HEK293T (cell line): ENCODE measurements at regions not wholly inside any gene's neighbourhood (a gene's known extent, or its start where the extent isn't known, plus 50 kb on each side); places are given as distances from the start of the nearest gene placed in this dataset.

Source experiments
- CTCF ChIA-PET: fragments of 350-600 bp; formaldehyde crosslinking; extraction: SDS; loops from one replicate; lab custom pipeline; 2021; ENCODE audit warnings: antibody characterized with exemption, inconsistent platforms; lab: Yijun Ruan, JAX
- POLR2A ChIA-PET: fragments of 350-600 bp; formaldehyde crosslinking; extraction: SDS; loops from one replicate; lab custom pipeline; 2020; ENCODE audit warnings: antibody characterized with exemption, inconsistent platforms; lab: Yijun Ruan, JAX
- DNase-seq: peaks from one replicate; pipeline ENCODE4 v3.0.0; 2012; ENCODE audit warnings: mixed read lengths; ENCODE audit errors: extremely low spot score
- ARNT ChIP-seq: fragments of 450-650 bp; IDR thresholded peaks from 2 replicates; pipeline ENCODE4 v1.6.1; 2017; ENCODE audit warnings: mild to moderate bottlenecking
- BHLHE40 ChIP-seq: fragments of 450-650 bp; IDR thresholded peaks from 2 replicates; pipeline ENCODE4 v1.6.1; 2016; ENCODE audit warnings: mild to moderate bottlenecking, moderate library complexity, borderline replicate concordance
- CTBP1 ChIP-seq: fragments of 450-650 bp; IDR thresholded peaks from 2 replicates; pipeline ENCODE4 v1.6.1; 2016; ENCODE audit warnings: borderline replicate concordance
- ELF4 ChIP-seq: fragments of 450-650 bp; IDR thresholded peaks from 2 replicates; pipeline ENCODE4 v1.6.1; 2017; ENCODE audit warnings: antibody characterized with exemption
- FOXA1 ChIP-seq: fragments of 450-650 bp; IDR thresholded peaks from 2 replicates; pipeline ENCODE4 v1.6.1; 2016; ENCODE audit warnings: mild to moderate bottlenecking
- FOXK2 ChIP-seq: fragments of 450-650 bp; IDR thresholded peaks from 2 replicates; pipeline ENCODE4 v1.6.1; 2016; ENCODE audit warnings: mild to moderate bottlenecking
- FOXM1 ChIP-seq: fragments of 450-650 bp; IDR thresholded peaks from 2 replicates; pipeline ENCODE4 v1.6.1; 2017; ENCODE audit warnings: mild to moderate bottlenecking, borderline replicate concordance
- HDGF ChIP-seq: fragments of 450-650 bp; IDR thresholded peaks from 2 replicates; pipeline ENCODE4 v1.6.1; 2017; ENCODE audit warnings: antibody characterized with exemption, borderline replicate concordance
- L3MBTL2 ChIP-seq: fragments of 450-650 bp; conservative IDR thresholded peaks from 2 replicates; pipeline ENCODE4 v1.6.1; 2016; ENCODE audit warnings: mild to moderate bottlenecking
- LEF1 ChIP-seq: fragments of 450-650 bp; IDR thresholded peaks from 2 replicates; pipeline ENCODE4 v1.6.1; 2017; ENCODE audit warnings: mild to moderate bottlenecking, borderline replicate concordance
- NFRKB ChIP-seq: fragments of 450-650 bp; IDR thresholded peaks from 2 replicates; pipeline ENCODE4 v1.6.1; 2016; ENCODE audit warnings: mild to moderate bottlenecking, moderate library complexity
- SP1 ChIP-seq: fragments of 450-650 bp; IDR thresholded peaks from 2 replicates; pipeline ENCODE4 v1.6.1; 2017
- SUZ12 ChIP-seq: fragments of 450-650 bp; IDR thresholded peaks from 2 replicates; pipeline ENCODE4 v1.6.1; 2016; ENCODE audit warnings: mild to moderate bottlenecking
- TARDBP ChIP-seq: fragments of 450-650 bp; IDR thresholded peaks from 2 replicates; pipeline ENCODE4 v1.6.1; 2016
- ZNF384 ChIP-seq: fragments of 450-650 bp; IDR thresholded peaks from 2 replicates; pipeline ENCODE4 v1.6.1; 2016
- TF ChIP-seq, protein P1 (sequence below): fragments of 450-650 bp; IDR thresholded peaks from 2 replicates; pipeline ENCODE4 v1.6.1; 2016

DNA sequence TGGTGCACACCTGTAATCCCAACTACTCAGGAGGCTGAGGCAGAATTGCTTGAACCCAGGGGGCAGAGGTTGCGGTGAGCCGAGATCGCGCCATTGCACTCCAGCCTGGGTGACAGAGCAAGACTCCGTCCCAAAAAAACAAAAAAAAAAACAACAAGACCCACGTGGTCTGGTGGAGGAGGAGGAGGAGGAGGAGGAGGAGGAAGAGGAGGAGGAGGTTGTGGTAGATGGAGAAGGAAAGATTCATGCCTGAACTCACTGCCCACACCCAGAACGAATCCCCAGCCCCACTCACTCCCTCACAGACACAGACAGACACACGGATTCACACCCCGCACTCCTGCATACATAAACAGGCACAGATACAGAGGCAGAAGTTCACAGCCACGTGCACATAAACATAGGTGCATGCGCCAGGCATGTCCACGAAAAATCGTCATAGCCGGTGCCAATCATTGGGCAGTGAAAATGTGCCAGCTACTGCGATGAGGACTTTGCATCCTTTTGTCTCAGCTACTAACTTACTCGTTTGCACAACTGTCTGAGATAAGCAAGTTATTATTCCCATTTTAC, 138.5 kb downstream of the WSCD1 start:
- POLR2A ChIA-PET: interaction anchor here (0.6 kb wide), 1 partner anchor 398 kb away, joined by 3 read pairs; no protein-coding TSS in a partner anchor
- CTCF ChIA-PET: no interaction called here
- DNase-seq: no peak
- TF ChIP-seq BHLHE40 (no peak), L3MBTL2 (no peak)

DNA sequence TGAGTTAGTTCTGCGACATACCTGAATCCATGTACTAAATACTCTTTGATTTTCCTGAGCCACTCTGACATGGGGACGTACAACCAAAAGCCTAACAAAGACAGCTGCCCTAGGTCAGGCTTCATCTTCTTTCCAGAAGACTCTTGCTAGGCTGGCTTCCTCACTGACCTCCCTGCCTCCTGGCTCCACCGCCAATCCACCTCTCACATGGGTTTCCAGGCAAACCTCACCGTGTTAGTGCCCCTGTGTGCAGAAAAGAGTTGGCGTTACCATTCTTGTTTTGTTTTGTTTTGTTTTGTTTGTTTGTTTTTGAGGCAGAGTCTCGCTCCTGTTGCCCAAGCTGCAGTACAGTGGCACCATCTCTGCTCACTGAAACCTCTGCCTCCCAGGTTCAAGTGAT, 135.3 kb downstream of the WSCD1 start:
- CTCF ChIA-PET: interaction anchor here (0.6 kb wide), 1 partner anchor 11 kb away, joined by 3 read pairs; no protein-coding TSS in a partner anchor

GRCh38 chr17:6205033-6205432, 134.9 kb downstream of the WSCD1 start:
- ChIA-PET CTCF (no interaction called here), POLR2A (no interaction called here)
- DNase-seq: no peak
- TF ChIP-seq SP1 (no peak), CTBP1 (no peak), L3MBTL2 (no peak), FOXM1 (no peak), ARNT (no peak), TARDBP (no peak), SUZ12 (no peak), HDGF (no peak), NFRKB (no peak), FOXA1 (no peak), FOXK2 (no peak), ZNF384 (no peak), BHLHE40 (no peak), LEF1 (no peak), ELF4 (no peak)
- TF ChIP-seq, protein P1, sequence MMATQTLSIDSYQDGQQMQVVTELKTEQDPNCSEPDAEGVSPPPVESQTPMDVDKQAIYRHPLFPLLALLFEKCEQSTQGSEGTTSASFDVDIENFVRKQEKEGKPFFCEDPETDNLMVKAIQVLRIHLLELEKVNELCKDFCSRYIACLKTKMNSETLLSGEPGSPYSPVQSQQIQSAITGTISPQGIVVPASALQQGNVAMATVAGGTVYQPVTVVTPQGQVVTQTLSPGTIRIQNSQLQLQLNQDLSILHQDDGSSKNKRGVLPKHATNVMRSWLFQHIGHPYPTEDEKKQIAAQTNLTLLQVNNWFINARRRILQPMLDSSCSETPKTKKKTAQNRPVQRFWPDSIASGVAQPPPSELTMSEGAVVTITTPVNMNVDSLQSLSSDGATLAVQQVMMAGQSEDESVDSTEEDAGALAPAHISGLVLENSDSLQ: no peak

More for the DNA sequence above, 135.3 kb downstream of the WSCD1 start:
- POLR2A ChIA-PET: no interaction called here
- no peak for TF ChIP-seq TARDBP
- TF ChIP-seq FOXM1: no peak
- no peak for TF ChIP-seq L3MBTL2
- no peak for TF ChIP-seq LEF1
- TF ChIP-seq, protein P1: no peak
- no peak for TF ChIP-seq ELF4
- TF ChIP-seq HDGF: no peak
- no peak for TF ChIP-seq CTBP1
- no peak for TF ChIP-seq FOXA1
- no peak for TF ChIP-seq NFRKB
- TF ChIP-seq BHLHE40: no peak
- no peak for TF ChIP-seq ZNF384
- TF ChIP-seq FOXK2: no peak
- TF ChIP-seq SUZ12: no peak
- TF ChIP-seq ARNT: no peak
- TF ChIP-seq SP1: no peak
- no peak for DNase-seq

DNA sequence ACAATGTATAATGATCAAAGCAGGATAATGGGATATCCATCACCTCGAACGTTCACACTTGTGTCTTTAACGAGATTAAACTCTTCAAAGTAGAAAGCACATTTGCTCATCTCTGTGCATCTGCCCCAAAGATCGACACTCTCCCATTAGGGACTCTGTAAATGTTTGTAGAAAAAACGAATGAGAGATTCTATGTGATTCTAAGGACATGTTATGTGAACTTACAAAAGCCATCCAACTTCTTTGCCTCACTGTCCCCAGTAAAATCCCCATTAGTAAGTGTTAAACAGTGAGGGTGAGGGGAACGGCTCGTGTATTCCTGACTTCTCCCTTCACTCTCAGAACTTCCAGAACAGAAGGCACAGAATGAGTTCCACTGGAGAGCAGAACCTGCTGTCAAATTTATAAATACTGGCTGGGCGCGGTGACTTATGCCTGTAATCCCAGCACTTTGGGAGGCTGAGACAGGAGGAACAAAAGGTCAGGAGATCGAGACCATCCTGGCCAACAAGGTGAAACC, 134.1 kb downstream of the WSCD1 start:
- ChIA-PET CTCF (no interaction called here), POLR2A (no interaction called here)
- TF ChIP-seq TARDBP (no peak), FOXK2 (no peak)
- DNase-seq: no peak

DNA sequence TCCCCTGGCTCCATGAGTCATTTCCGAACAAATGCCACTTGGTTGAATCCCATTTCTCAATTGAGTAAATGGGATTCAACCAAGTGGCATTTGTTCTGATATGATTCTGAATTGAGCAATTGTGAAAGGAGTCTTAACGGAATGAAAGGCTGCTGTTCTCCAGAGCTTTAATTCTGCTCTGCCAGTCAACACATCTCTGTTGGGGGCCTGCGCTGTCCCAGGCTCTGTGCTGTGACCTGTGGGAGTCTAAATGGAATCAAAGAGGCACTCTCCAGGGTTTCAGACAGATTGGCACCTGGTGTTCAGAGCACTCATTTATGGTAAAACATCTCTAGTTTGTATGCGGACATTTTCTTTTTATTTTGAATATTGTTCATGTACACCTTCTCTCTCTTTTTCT, 126.2 kb downstream of the WSCD1 start:
- POLR2A ChIA-PET: no interaction called here
- no peak for TF ChIP-seq SP1
- no peak for TF ChIP-seq SUZ12
- CTCF ChIA-PET: no interaction called here
- DNase-seq: no peak

- no peak for DNase-seq
- CTCF ChIA-PET: interaction anchor here (0.6 kb wide), 1 partner anchor 547 kb away, joined by 3 read pairs; no protein-coding TSS in a partner anchor
- TF ChIP-seq FOXA1 (no peak), FOXM1 (no peak), ARNT (no peak), ZNF384 (no peak), TARDBP (no peak), LEF1 (no peak), SP1 (no peak), ELF4 (no peak), NFRKB (no peak), BHLHE40 (no peak), SUZ12 (no peak), HDGF (no peak), FOXK2 (no peak)
- TF ChIP-seq, protein P1: no peak
- POLR2A ChIA-PET: no interaction called here
These were observed 124.9 kb downstream of the WSCD1 start for GRCh38 chr17:6195123-6195522.
